GM23338 (cell line): ENCODE measurements at regions not wholly inside any gene's neighbourhood (a gene's known extent, or its start where the extent isn't known, plus 50 kb on each side); places are given as distances from the start of the nearest gene placed in this dataset.

Experiments used
- ATAC-seq: fragments of 200-7000 bp; cut with Tn5 transposase; 3 replicates; pipeline ENCODE4 v1.9.1; 2020
- DNase-seq: peaks from one replicate; pipeline ENCODE4 v3.0.0-alpha.2; 2015; ENCODE audit warnings: low spot score
- H2AFZ ChIP-seq: fragments of 200-600 bp; sonication (generic); 2 replicates; pipeline ENCODE4 v1.8.0; 2016; ENCODE audit warnings: antibody characterized with exemption, mild to moderate bottlenecking, moderate library complexity
- H3F3A ChIP-seq: fragments of 200-600 bp; sonication (generic); replicated peaks from 2 replicates; pipeline ENCODE4 v1.8.0; 2017; ENCODE audit warnings: antibody characterized with exemption, mixed run types, low read depth
- H3K27ac ChIP-seq: fragments of 200-600 bp; sonication (generic); 2 replicates; pipeline ENCODE4 v1.6.1; 2016; ENCODE audit warnings: low read depth
- H3K27me3 ChIP-seq: fragments of 200-600 bp; sonication (generic); 2 replicates; pipeline ENCODE4 v1.8.0; 2016; ENCODE audit warnings: mild to moderate bottlenecking, mixed run types, moderate library complexity; ENCODE audit not compliant: insufficient read depth
- H3K36me3 ChIP-seq: fragments of 200-600 bp; sonication (generic); 2 replicates; pipeline ENCODE4 v1.8.0; 2016; ENCODE audit warnings: mild to moderate bottlenecking; ENCODE audit not compliant: insufficient read depth
- H3K4me1 ChIP-seq: fragments of 200-600 bp; sonication (generic); 2 replicates; pipeline ENCODE4 v1.8.0; 2016; ENCODE audit warnings: mild to moderate bottlenecking, moderate library complexity; ENCODE audit not compliant: insufficient read depth
- H3K4me2 ChIP-seq: fragments of 200-600 bp; sonication (generic); 2 replicates; pipeline ENCODE4 v1.7.1; 2017; ENCODE audit warnings: mixed run types
- H3K4me3 ChIP-seq: fragments of 200-600 bp; sonication (generic); 2 replicates; pipeline ENCODE4 v1.6.1; 2016; ENCODE audit warnings: mixed run types
- H3K79me2 ChIP-seq: fragments of 200-600 bp; sonication (generic); replicated peaks from 2 replicates; pipeline ENCODE4 v1.8.0; 2017; ENCODE audit warnings: mild to moderate bottlenecking; ENCODE audit not compliant: insufficient read depth
- H3K9me2 ChIP-seq: fragments of 200-600 bp; sonication (generic); 2 replicates; pipeline ENCODE4 v1.8.0; 2017; ENCODE audit not compliant: insufficient read depth
- H4K20me1 ChIP-seq: fragments of 200-600 bp; sonication (generic); replicated peaks from 2 replicates; pipeline ENCODE4 v1.8.0; 2017; ENCODE audit warnings: mild to moderate bottlenecking; ENCODE audit not compliant: insufficient read depth
- H3K27ac Mint-ChIP-seq: 2 replicates; pipeline ENCODE4 v1.8.0; 2020; ENCODE audit warnings: inconsistent platforms, mild to moderate bottlenecking, moderate library complexity, mixed read lengths
- H3K27me3 Mint-ChIP-seq: 3 replicates; pipeline ENCODE4 v1.8.0; 2022; ENCODE audit warnings: low read depth, mild to moderate bottlenecking, moderate library complexity, mixed read lengths, inconsistent platforms; ENCODE audit not compliant: insufficient read depth, poor library complexity
- H3K36me3 Mint-ChIP-seq: 3 replicates; pipeline ENCODE4 v1.8.0; 2021; ENCODE audit warnings: low read depth, mild to moderate bottlenecking, inconsistent platforms, moderate library complexity, mixed read lengths
- H3K4me1 Mint-ChIP-seq: 3 replicates; pipeline ENCODE4 v1.8.0; 2020; ENCODE audit warnings: mild to moderate bottlenecking, inconsistent platforms, mixed read lengths
- H3K4me3 Mint-ChIP-seq: 3 replicates; pipeline ENCODE4 v1.8.0; 2021; ENCODE audit warnings: moderate library complexity, mild to moderate bottlenecking, inconsistent platforms, mixed read lengths
- H3K9me3 Mint-ChIP-seq: 3 replicates; pipeline ENCODE4 v1.8.0; 2020; ENCODE audit warnings: moderate library complexity, mild to moderate bottlenecking, inconsistent platforms, mixed read lengths
- CREB1 ChIP-seq: fragments of 250-450 bp; sonication (Bioruptor Pico); IDR thresholded peaks from 2 replicates; pipeline ENCODE4 v1.5.0; 2020; ENCODE audit warnings: low read depth, mild to moderate bottlenecking, moderate library complexity
- CTCF ChIP-seq, 2 experiments: fragments of 200-600 bp in 1 of 2; sonication (generic) in 1 of 2; conservative IDR thresholded peaks; 2 replicates each; pipeline versions ENCODE4 v1.5.1 to v1.6.1; 2016 to 2017; ENCODE audit warnings: antibody characterized with exemption in 2 of 2, low read depth in 2 of 2, mild to moderate bottlenecking in 2 of 2, moderate library complexity in 1 of 2
- ETS1 ChIP-seq: IDR thresholded peaks from 2 replicates; pipeline ENCODE4 v1.6.1; 2016; ENCODE audit warnings: antibody characterized with exemption
- EZH2 ChIP-seq: fragments of 200-600 bp; sonication (generic); IDR thresholded peaks from one replicate; pipeline ENCODE4 v1.8.0; 2017; ENCODE audit warnings: antibody characterized with exemption, mild to moderate bottlenecking, low read depth; ENCODE audit not compliant: unreplicated experiment
- EZH2phosphoT487 ChIP-seq: fragments of 200-600 bp; sonication (generic); IDR thresholded peaks from one replicate; pipeline ENCODE4 v1.8.1; 2018; ENCODE audit warnings: antibody characterized with exemption; ENCODE audit not compliant: unreplicated experiment
- JUNB ChIP-seq: IDR thresholded peaks from one replicate; pipeline ENCODE4 v1.6.1; 2016; ENCODE audit warnings: antibody characterized with exemption; ENCODE audit not compliant: unreplicated experiment
- NANOG ChIP-seq: IDR thresholded peaks from 2 replicates; pipeline ENCODE4 v1.6.1; 2016; ENCODE audit warnings: antibody characterized with exemption, borderline replicate concordance
- POLR2AphosphoS5 ChIP-seq: IDR thresholded peaks from 2 replicates; pipeline ENCODE4 v1.6.1; 2016; ENCODE audit warnings: antibody characterized with exemption, low read depth
- REST ChIP-seq: IDR thresholded peaks from one replicate; pipeline ENCODE4 v1.6.1; 2018; ENCODE audit warnings: antibody characterized with exemption; ENCODE audit not compliant: unreplicated experiment
- STAT1 ChIP-seq: IDR thresholded peaks from one replicate; pipeline ENCODE4 v1.6.1; 2016; ENCODE audit warnings: antibody characterized with exemption; ENCODE audit not compliant: unreplicated experiment
- ZNF114 ChIP-seq: fragments of 250-450 bp; sonication (Bioruptor Pico); IDR thresholded peaks from 2 replicates; pipeline ENCODE4 v1.5.0; 2020; ENCODE audit warnings: mild to moderate bottlenecking, moderate library complexity
- ZNF331 ChIP-seq: fragments of 250-450 bp; sonication (Bioruptor Pico); IDR thresholded peaks from 2 replicates; pipeline ENCODE4 v1.5.0; 2020; ENCODE audit warnings: low read depth, mild to moderate bottlenecking, moderate library complexity
- ZNF462 ChIP-seq: fragments of 250-450 bp; sonication (Bioruptor Pico); IDR thresholded peaks from 2 replicates; pipeline ENCODE4 v1.5.0; 2020; ENCODE audit warnings: mild to moderate bottlenecking, moderate library complexity

- peaks cover 7% of the 10 kb centered on the region; the same call in 1 of the 2 replicates for H3K9me2 ChIP-seq
- Mint-ChIP-seq H3K9me3 (no peaks in the 10 kb centered on the region), H3K4me3 (no peak overlapping the region), H3K36me3 (no peaks in the 10 kb centered on the region), H3K27ac (no peak overlapping the region), H3K4me1 (peaks cover 5% of the 10 kb centered on the region; the same call in 2 of the 3 replicates), H3K27me3 (no peaks in the 10 kb centered on the region)
- TF ChIP-seq ZNF462 (CRISPR knock-in tag), result no peak
- no peak for TF ChIP-seq ETS1
- TF ChIP-seq EZH2, result no peak
- TF ChIP-seq POLR2AphosphoS5, result no peak
- no peak for TF ChIP-seq STAT1
- TF ChIP-seq REST, result no peak
- TF ChIP-seq JUNB, result no peak
- TF ChIP-seq CTCF (conservative IDR thresholded peaks at IDR 0.05; ENCODE audit: low read depth in 2 of 2), result no peak
- TF ChIP-seq NANOG, result no peak
- no peak for TF ChIP-seq ZNF331 (CRISPR knock-in tag)
- no peak for TF ChIP-seq ZNF114 (CRISPR knock-in tag)
- no peak for TF ChIP-seq CREB1 (CRISPR knock-in tag)
- TF ChIP-seq EZH2phosphoT487, result no peak
- H3K4me2 ChIP-seq, result no peak overlapping the region
- H3K4me1 ChIP-seq, result no peaks in the 10 kb centered on the region
- H4K20me1 ChIP-seq, result no peaks in the 10 kb centered on the region
- no peaks in the 10 kb centered on the region for H3K79me2 ChIP-seq
- H3K27ac ChIP-seq, result no peak overlapping the region
- no peaks in the 10 kb centered on the region for H3K36me3 ChIP-seq
- no peak overlapping the region for H2AFZ ChIP-seq
- no peaks in the 10 kb centered on the region for H3F3A ChIP-seq
- DNase-seq, result no peak
- H3K4me3 ChIP-seq, result no peak overlapping the region
- no peaks in the 10 kb centered on the region for H3K27me3 ChIP-seq
- ATAC-seq, result no peak
Measured at GRCh38 chr10:90432866-90433265, 425.0 kb downstream of the HTR7 start.
